NOMO-1 (cell line): ENCODE measurements at regions not wholly inside any gene's neighbourhood (a gene's known extent, or its start where the extent isn't known, plus 50 kb on each side); places are given as distances from the start of the nearest gene placed in this dataset.
"Not testable (repeated sequence)": the region's sequence is repeated elsewhere in the genome, so short reads cannot be mapped to it uniquely, and the experiment has no call there.

Experiments
- DNase-seq, 2 experiments: peaks; one replicate each; lab custom pipeline; 2025; ENCODE audit not compliant: unreplicated experiment in 2 of 2; lab: John Stamatoyannopoulos, UW

GRCh38 chr10:2895594-2896196 is 171.7 kb upstream of the PFKP start:
- DNase-seq: no peak

GRCh38 chr10:2893991-2894390 is 173.4 kb upstream of the PFKP start:
- no peak for DNase-seq

GRCh38 chr10:2893158-2893845 is 174.0 kb upstream of the PFKP start:
- peak in 1 of 2 experiments; percentile 39 for DNase-seq

- no peak for DNase-seq
Measured at GRCh38 chr10:2891770-2892124, 175.6 kb upstream of the PFKP start.

- no peak for DNase-seq
Measured at GRCh38 chr10:2891073-2891769, 176.1 kb upstream of the PFKP start.

GRCh38 chr10:2890093-2890492 is 177.3 kb upstream of the PFKP start:
- no peak for DNase-seq

GRCh38 chr10:2888403-2889004 is 178.8 kb upstream of the PFKP start:
- no peak for DNase-seq

DNA sequence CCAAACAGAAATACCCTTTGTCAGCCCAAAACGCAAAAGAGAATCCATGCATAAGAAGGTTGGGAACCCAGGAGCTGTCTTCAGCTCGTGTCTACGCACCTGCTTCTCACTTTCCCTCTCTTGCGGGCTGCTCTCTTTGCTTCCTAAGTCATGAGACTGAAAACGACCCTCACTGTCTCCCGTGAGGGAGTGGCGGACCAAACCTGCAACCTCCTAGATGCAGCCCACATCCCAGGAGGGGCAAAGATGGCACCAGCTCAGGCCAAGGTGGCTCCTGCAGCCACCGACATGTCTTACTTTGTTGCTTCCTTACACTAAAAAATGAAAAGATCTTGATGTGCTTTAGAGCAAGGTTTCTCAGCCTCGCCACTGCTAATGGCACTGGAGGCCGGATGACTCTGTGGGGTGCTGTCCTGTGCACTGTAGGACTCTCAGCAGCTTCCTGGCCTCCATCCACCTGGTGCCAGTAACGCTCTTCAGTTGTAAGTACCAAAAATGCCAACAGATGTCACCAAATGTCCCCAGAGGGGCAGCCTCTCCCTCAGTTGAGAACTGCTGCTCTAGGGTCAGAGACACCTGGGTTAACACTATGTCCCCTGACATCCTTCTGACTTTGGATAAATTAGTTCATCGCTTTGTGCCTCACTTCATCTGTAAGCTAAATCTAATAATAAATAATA is 179.8 kb upstream of the PFKP start:
- no peak for DNase-seq

GRCh38 chr10:2886662-2887061 is 180.7 kb upstream of the PFKP start:
- no peak for DNase-seq

DNA sequence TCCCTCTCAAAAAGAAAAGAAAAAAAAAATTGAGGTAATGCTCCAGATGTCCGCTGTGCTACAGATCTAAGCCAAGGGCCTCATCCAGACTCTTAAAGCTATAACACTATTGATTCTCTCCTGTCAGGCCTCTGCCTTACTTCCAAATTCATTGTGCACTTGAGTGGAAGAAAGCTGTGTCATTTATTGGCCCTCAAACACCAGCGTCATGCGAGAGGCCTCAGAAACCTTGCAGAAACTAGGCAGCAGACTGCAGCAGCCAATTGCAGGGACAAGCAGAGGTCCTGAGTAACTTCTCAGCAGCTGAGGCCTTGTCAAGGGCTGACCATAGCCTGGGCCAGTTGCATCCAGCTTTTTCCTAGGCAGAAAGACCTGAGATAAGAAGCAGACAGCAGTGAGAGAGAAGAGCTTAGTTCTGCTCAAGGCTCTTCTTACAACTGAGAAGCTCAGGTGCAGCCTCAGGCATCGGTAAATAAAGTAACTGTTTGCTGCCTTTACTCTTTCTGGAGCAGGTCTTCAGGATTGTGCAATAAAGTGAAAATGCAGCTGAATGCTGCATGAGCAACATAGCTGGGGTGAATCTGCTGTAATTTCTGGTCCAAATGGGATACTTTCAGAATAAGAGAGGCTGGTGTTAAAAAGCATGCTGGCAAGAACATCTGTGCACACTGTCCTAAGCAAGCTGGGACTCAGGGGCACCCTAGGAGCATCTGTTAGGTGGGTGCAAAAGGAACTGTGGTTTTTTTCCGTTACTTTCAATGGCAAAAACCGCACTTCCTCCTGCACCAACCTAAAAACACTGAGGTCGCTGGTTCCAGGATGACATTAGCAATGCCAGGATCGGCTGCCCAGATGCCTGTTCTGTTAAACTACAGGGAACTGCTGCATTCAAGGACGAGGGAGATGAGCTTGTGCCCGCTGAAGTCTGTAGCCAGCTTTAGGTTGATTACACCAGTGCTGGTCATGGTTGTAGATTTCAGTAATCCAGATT is 181.8 kb upstream of the PFKP start:
- no peak for DNase-seq

- peak in 1 of 2 experiments; percentile 6 for DNase-seq
Measured at GRCh38 chr10:2883983-2884540, 183.3 kb upstream of the PFKP start.

DNA sequence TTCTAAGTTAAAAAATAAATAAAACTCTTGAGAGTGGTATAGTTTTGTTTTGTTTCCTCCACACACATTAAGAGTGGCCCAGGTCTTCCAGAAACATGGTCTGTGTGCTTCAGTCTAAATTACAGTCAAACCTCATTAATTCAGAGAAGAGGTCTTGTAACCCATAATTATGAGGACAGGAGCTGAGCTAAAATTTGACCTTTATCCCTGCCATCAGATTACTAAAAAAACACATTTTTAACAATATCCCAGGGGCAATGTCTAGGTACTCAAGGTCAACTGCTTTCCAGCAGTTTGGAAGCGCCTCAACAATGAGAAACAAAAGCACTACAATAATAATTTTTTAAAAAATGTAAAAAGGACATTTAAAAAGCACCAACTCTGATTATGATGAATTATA is 184.1 kb upstream of the PFKP start:
- DNase-seq: no peak

GRCh38 chr10:2882628-2883027 is 184.7 kb upstream of the PFKP start:
- DNase-seq: peak; percentile 36 to 48

DNA sequence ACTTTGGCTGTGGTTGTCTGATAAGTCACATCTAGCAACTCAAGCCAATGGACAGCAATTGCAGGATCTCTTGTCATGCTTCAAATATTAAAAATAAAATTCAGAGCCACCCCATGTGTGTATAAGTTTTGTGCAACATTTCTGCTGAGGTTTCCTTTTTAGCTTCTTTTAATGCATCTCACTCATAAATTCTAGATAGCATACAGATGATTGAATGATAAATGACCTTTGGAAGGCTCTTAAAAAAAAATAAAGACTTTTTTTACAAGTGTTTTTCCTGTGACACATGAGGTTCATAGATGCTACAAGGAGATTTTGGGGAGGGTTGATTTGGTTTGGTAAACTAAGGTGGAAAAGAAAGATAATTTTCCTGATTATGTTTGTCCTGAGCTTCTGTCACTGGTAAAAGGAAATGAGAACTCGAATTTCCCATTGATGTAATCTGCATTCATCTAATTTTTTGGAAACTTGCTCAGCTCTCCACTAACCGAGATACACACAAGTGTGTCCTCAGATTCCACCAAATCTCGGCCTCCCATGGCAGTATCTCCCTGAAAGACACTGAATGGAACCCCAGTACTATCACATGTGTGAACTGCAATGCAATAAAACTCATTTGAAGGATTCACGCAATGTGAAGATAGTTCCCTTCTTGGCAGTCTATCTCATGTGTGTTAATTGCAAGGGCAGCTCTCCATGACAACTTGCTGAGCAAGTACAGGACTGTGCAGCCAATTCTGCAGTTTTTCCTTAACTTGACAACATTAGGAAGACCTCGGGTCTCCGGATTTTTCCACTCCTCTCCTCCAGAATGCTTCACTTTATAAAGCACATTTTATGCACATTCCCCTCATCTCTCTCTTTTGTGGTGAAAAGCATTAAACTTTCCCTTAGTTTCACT is 185.4 kb upstream of the PFKP start:
- peak in 1 of 2 experiments; percentile 12 for DNase-seq

- DNase-seq: not testable (repeated sequence)
Measured at GRCh38 chr10:2880050-2880449, 187.3 kb upstream of the PFKP start.

DNA sequence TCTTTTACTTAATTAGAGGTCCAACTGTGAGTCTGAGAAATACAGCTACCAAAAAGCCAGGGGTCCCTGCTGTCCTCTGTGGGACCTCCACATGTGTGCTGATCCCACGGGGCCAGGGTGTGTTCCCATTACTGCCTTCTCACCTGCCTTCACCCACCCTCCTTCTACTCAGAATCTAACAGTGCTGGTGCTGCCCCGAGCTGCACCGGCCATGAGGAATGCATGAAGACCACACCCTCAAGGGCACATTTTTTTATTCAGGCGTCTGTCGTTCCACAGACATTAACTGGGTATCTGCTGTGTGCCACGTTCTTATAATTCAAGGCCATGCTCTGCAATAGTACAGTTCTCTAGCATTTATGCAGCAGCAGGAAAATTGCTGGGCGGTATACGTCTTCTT is 188.5 kb upstream of the PFKP start:
- no peak for DNase-seq

- no peak for DNase-seq
Measured at GRCh38 chr10:2876032-2876431, 191.3 kb upstream of the PFKP start.

- DNase-seq: no peak
Measured at GRCh38 chr10:2874963-2875362, 192.4 kb upstream of the PFKP start.

DNA sequence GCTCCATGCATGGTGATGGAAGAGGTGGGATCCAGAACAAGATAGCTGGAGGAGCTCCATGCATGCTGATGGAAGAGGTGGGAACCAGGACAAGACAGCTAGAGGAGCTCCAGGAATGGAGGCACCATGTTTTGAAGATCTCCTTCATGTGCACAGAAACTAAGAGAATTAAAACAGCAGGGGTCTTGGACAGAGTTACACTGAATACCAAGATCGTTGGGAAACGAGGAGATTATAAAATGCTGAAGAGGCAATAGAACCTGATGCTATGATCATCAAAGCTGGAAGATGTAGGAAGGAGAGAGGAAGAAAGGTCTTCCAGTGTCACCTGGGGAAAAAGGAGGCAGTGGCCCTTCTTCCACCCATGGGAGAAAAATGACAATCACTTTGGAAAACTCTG is 193.6 kb upstream of the PFKP start:
- no peak for DNase-seq
